ENCODE measurements at regions not wholly inside any gene's neighbourhood (a gene's known extent, or its start where the extent isn't known, plus 50 kb on each side); places are given as distances from the start of the nearest gene placed in this dataset.

DNA sequence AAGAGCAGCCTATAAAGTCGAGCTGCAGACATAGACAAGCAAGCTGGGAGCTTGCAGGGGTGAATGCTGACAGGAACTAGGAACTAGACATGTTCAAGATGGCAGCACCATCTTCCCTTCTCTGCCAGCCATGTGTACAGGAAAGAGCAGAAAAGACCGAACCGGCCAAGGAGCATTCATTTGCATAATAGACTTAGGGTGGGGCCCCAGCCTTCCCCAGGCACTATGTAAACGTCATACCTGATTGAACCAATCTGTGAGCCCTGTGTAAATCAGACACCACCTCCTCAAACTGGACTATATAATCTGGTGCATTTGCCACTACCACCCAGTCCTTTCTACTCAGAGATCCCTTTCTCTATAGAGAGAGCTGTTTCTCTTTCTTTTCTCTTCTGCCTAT, 106.9 kb upstream of the FAM3C start:
- TF ChIP-seq, protein P1, sequence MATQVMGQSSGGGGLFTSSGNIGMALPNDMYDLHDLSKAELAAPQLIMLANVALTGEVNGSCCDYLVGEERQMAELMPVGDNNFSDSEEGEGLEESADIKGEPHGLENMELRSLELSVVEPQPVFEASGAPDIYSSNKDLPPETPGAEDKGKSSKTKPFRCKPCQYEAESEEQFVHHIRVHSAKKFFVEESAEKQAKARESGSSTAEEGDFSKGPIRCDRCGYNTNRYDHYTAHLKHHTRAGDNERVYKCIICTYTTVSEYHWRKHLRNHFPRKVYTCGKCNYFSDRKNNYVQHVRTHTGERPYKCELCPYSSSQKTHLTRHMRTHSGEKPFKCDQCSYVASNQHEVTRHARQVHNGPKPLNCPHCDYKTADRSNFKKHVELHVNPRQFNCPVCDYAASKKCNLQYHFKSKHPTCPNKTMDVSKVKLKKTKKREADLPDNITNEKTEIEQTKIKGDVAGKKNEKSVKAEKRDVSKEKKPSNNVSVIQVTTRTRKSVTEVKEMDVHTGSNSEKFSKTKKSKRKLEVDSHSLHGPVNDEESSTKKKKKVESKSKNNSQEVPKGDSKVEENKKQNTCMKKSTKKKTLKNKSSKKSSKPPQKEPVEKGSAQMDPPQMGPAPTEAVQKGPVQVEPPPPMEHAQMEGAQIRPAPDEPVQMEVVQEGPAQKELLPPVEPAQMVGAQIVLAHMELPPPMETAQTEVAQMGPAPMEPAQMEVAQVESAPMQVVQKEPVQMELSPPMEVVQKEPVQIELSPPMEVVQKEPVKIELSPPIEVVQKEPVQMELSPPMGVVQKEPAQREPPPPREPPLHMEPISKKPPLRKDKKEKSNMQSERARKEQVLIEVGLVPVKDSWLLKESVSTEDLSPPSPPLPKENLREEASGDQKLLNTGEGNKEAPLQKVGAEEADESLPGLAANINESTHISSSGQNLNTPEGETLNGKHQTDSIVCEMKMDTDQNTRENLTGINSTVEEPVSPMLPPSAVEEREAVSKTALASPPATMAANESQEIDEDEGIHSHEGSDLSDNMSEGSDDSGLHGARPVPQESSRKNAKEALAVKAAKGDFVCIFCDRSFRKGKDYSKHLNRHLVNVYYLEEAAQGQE (IDR thresholded peaks at IDR 0.05; ENCODE audit: insufficient read depth in 1 of 2, low read depth in 2 of 2, low read length in 2 of 2) = no peak
- TF ChIP-seq FOXP2 (optimal IDR thresholded peaks at IDR 0.05; ENCODE audit: borderline replicate concordance, extremely low read depth, extremely low read length, insufficient read depth) = no peak
